Suprapubic skin (tissue), 4 donors: ENCODE measurements at regions not wholly inside any gene's neighbourhood (a gene's known extent, or its start where the extent isn't known, plus 50 kb on each side); places are given as distances from the start of the nearest gene placed in this dataset.

Source experiments
- DNase-seq, 2 donors: peaks; one replicate each; pipeline ENCODE4 v3.0.0-alpha.2; 2019; ENCODE audit warnings: low spot score in 2 of 2
- H3K27ac ChIP-seq: fragments of 200-600 bp; sonication (generic); one replicate; pipeline ENCODE4 v1.5.1; 2019
- H3K27me3 ChIP-seq: fragments of 200-600 bp; sonication (generic); one replicate; pipeline ENCODE4 v1.5.1; 2019
- H3K36me3 ChIP-seq: fragments of 200-600 bp; sonication (generic); one replicate; pipeline ENCODE4 v1.5.1; 2019
- H3K4me1 ChIP-seq: fragments of 200-600 bp; sonication (generic); one replicate; pipeline ENCODE4 v1.5.1; 2019
- H3K4me3 ChIP-seq: fragments of 200-600 bp; sonication (generic); one replicate; pipeline ENCODE4 v1.5.1; 2019; ENCODE audit warnings: mild to moderate bottlenecking
- H3K9me3 ChIP-seq: fragments of 200-600 bp; sonication (generic); one replicate; pipeline ENCODE4 v1.5.1; 2019
- CTCF ChIP-seq, 2 donors: fragments of 200-600 bp in 1 of 2; fragments of 450-650 bp in 1 of 2; sonication (generic) in 1 of 2; IDR thresholded peaks; one replicate each; pipeline ENCODE4 v1.5.1; 2016 to 2019; ENCODE audit warnings: antibody characterized with exemption in 2 of 2, mild to moderate bottlenecking in 1 of 2, moderate library complexity in 1 of 2
- EP300 ChIP-seq: sonication (generic); formaldehyde crosslinking; IDR thresholded peaks from one replicate; pipeline ENCODE4 v1.6.1; 2017; ENCODE audit warnings: antibody characterized with exemption
- POLR2A ChIP-seq, 2 donors: fragments of 450-650 bp; IDR thresholded peaks; one replicate each; pipeline ENCODE4 v1.6.1; 2017; ENCODE audit warnings: antibody characterized with exemption in 2 of 2, mild to moderate bottlenecking in 2 of 2, moderate library complexity in 2 of 2
- POLR2AphosphoS5 ChIP-seq, 3 donors: sonication (generic); formaldehyde crosslinking; IDR thresholded peaks; one replicate each; pipeline ENCODE4 v1.6.1; 2017; ENCODE audit warnings: antibody characterized with exemption in 3 of 3
- WGBS: methylation state at CpG from one replicate; pipeline ENCODE4 v1.1.5; 2018; 5-methylcytosine and 5-hydroxymethylcytosine counted together

GRCh38 chr11:92346220-92346619 is 121.6 kb downstream of the FAT3 start:
- Histone ChIP-seq H3K27me3 (peaks cover 4% of the 10 kb centered on the region), H3K36me3 (no peaks in the 10 kb centered on the region), H3K27ac (no peak overlapping the region), H3K4me3 (no peak overlapping the region), H3K9me3 (no peaks in the 10 kb centered on the region), H3K4me1 (no peaks in the 10 kb centered on the region)
- 77% methylated on average over 4 of the region's 4 CpGs for WGBS
- DNase-seq, result no peak
- TF ChIP-seq POLR2AphosphoS5 (IDR thresholded peaks at IDR 0.05), result no peak
- no peak for TF ChIP-seq CTCF (IDR thresholded peaks at IDR 0.05)
- TF ChIP-seq POLR2A (IDR thresholded peaks at IDR 0.05), result no peak
- no peak for TF ChIP-seq EP300

GRCh38 chr11:92347454-92347853 is 122.8 kb downstream of the FAT3 start:
- no peaks in the 10 kb centered on the region for H3K9me3 ChIP-seq
- no peak for DNase-seq
- no peaks in the 10 kb centered on the region for H3K36me3 ChIP-seq
- no peak overlapping the region for H3K27ac ChIP-seq
- H3K4me3 ChIP-seq, result no peak overlapping the region
- 43% methylated on average over 1 of the region's 1 CpG for WGBS
- H3K27me3 ChIP-seq, result peaks cover 4% of the 10 kb centered on the region
- TF ChIP-seq POLR2AphosphoS5 (IDR thresholded peaks at IDR 0.05) (no peak), EP300 (no peak)
- no peaks in the 10 kb centered on the region for H3K4me1 ChIP-seq

GRCh38 chr11:92349486-92350156 is 125.0 kb downstream of the FAT3 start:
- no peaks in the 10 kb centered on the region for H3K36me3 ChIP-seq
- WGBS, result 81% methylated on average over 4 of the region's 4 CpGs
- H3K4me3 ChIP-seq, result no peak overlapping the region
- no peaks in the 10 kb centered on the region for H3K9me3 ChIP-seq
- H3K4me1 ChIP-seq, result no peaks in the 10 kb centered on the region
- TF ChIP-seq POLR2A (IDR thresholded peaks at IDR 0.05) (no peak), POLR2AphosphoS5 (IDR thresholded peaks at IDR 0.05) (no peak), CTCF (IDR thresholded peaks at IDR 0.05) (no peak), EP300 (no peak)
- no peak for DNase-seq
- peaks cover 4% of the 10 kb centered on the region for H3K27me3 ChIP-seq
- H3K27ac ChIP-seq, result no peak overlapping the region

- Histone ChIP-seq H3K36me3 (no peaks in the 10 kb centered on the region), H3K4me1 (no peaks in the 10 kb centered on the region), H3K27me3 (no peaks in the 10 kb centered on the region), H3K4me3 (no peak overlapping the region), H3K9me3 (no peaks in the 10 kb centered on the region), H3K27ac (no peak overlapping the region)
- TF ChIP-seq POLR2AphosphoS5 (IDR thresholded peaks at IDR 0.05) (no peak), POLR2A (IDR thresholded peaks at IDR 0.05) (no peak), EP300 (no peak), CTCF (IDR thresholded peaks at IDR 0.05) (no peak)
- no peak for DNase-seq
These were observed 132.7 kb downstream of the FAT3 start for GRCh38 chr11:92357344-92357743.

- 92% methylated on average over 2 of the region's 2 CpGs for WGBS
- H3K9me3 ChIP-seq, result no peaks in the 10 kb centered on the region
- H3K27me3 ChIP-seq, result no peaks in the 10 kb centered on the region
- H3K36me3 ChIP-seq, result no peaks in the 10 kb centered on the region
- DNase-seq, result no peak
- TF ChIP-seq POLR2AphosphoS5 (IDR thresholded peaks at IDR 0.05) (no peak), EP300 (no peak), CTCF (IDR thresholded peaks at IDR 0.05) (no peak), POLR2A (IDR thresholded peaks at IDR 0.05) (no peak)
- no peak overlapping the region for H3K27ac ChIP-seq
- no peak overlapping the region for H3K4me3 ChIP-seq
- no peaks in the 10 kb centered on the region for H3K4me1 ChIP-seq
These were observed 133.2 kb downstream of the FAT3 start for GRCh38 chr11:92357841-92358240.

GRCh38 chr11:92361551-92361950 is 136.9 kb downstream of the FAT3 start:
- no peaks in the 10 kb centered on the region for H3K27me3 ChIP-seq
- no peak overlapping the region for H3K27ac ChIP-seq
- no peaks in the 10 kb centered on the region for H3K9me3 ChIP-seq
- no peaks in the 10 kb centered on the region for H3K4me1 ChIP-seq
- DNase-seq, result no peak
- no peaks in the 10 kb centered on the region for H3K36me3 ChIP-seq
- TF ChIP-seq POLR2A (IDR thresholded peaks at IDR 0.05) (no peak), CTCF (IDR thresholded peaks at IDR 0.05) (no peak), POLR2AphosphoS5 (IDR thresholded peaks at IDR 0.05) (no peak), EP300 (no peak)
- no peak overlapping the region for H3K4me3 ChIP-seq
- WGBS, result 95% methylated on average over 2 of the region's 2 CpGs
